ENCODE measurements at regions not wholly inside any gene's neighbourhood (a gene's known extent, or its start where the extent isn't known, plus 50 kb on each side); places are given as distances from the start of the nearest gene placed in this dataset.

DNA sequence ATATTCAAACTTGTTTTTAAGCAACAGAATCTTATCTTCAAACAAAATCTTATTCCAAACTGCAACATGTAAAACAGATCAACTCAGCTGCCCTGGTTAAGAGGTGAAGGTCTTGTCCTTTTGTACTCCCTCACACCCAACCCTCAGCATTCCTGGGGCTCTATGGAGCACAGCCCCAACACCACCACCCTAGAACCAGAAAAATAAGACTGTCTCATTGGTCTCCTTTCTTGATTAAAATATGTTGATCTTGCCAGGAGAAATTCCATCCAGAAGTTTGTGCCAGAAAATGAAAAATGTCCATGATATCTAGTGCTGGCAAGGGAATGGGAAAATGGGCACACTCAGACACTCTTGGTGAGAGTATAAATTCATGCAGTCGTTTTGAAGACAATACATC is 62.1 kb upstream of the TMEM17 start:
- TF ChIP-seq CEBPB (IDR thresholded peaks at IDR 0.05) (no peak), EGR1 (IDR thresholded peaks at IDR 0.05) (no peak), ZBTB7A (IDR thresholded peaks at IDR 0.05; ENCODE audit: low read depth) (no peak), FOXM1 (IDR thresholded peaks at IDR 0.05; ENCODE audit: borderline replicate concordance, low read depth) (no peak), NFIC (IDR thresholded peaks at IDR 0.05) (no peak), TEAD4 (IDR thresholded peaks at IDR 0.05) (no peak), RAD21 (IDR thresholded peaks at IDR 0.05; ENCODE audit: low read depth) (no peak), TAF1 (IDR thresholded peaks at IDR 0.05; ENCODE audit: low read depth) (no peak), YY1 (IDR thresholded peaks at IDR 0.05; ENCODE audit: low read depth) (no peak), TCF12 (IDR thresholded peaks at IDR 0.05; ENCODE audit: low read depth) (no peak), EP300 (IDR thresholded peaks at IDR 0.05; ENCODE audit: borderline replicate concordance) (no peak), CREB1 (IDR thresholded peaks at IDR 0.05; ENCODE audit: low read depth) (no peak)
- TF ChIP-seq, protein P1, sequence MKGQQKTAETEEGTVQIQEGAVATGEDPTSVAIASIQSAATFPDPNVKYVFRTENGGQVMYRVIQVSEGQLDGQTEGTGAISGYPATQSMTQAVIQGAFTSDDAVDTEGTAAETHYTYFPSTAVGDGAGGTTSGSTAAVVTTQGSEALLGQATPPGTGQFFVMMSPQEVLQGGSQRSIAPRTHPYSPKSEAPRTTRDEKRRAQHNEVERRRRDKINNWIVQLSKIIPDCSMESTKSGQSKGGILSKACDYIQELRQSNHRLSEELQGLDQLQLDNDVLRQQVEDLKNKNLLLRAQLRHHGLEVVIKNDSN (IDR thresholded peaks at IDR 0.05), result no peak
- TF ChIP-seq, protein P2, sequence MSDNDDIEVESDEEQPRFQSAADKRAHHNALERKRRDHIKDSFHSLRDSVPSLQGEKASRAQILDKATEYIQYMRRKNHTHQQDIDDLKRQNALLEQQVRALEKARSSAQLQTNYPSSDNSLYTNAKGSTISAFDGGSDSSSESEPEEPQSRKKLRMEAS (IDR thresholded peaks at IDR 0.05), result no peak
- TF ChIP-seq, protein P3, sequence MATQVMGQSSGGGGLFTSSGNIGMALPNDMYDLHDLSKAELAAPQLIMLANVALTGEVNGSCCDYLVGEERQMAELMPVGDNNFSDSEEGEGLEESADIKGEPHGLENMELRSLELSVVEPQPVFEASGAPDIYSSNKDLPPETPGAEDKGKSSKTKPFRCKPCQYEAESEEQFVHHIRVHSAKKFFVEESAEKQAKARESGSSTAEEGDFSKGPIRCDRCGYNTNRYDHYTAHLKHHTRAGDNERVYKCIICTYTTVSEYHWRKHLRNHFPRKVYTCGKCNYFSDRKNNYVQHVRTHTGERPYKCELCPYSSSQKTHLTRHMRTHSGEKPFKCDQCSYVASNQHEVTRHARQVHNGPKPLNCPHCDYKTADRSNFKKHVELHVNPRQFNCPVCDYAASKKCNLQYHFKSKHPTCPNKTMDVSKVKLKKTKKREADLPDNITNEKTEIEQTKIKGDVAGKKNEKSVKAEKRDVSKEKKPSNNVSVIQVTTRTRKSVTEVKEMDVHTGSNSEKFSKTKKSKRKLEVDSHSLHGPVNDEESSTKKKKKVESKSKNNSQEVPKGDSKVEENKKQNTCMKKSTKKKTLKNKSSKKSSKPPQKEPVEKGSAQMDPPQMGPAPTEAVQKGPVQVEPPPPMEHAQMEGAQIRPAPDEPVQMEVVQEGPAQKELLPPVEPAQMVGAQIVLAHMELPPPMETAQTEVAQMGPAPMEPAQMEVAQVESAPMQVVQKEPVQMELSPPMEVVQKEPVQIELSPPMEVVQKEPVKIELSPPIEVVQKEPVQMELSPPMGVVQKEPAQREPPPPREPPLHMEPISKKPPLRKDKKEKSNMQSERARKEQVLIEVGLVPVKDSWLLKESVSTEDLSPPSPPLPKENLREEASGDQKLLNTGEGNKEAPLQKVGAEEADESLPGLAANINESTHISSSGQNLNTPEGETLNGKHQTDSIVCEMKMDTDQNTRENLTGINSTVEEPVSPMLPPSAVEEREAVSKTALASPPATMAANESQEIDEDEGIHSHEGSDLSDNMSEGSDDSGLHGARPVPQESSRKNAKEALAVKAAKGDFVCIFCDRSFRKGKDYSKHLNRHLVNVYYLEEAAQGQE (IDR thresholded peaks at IDR 0.05; ENCODE audit: low read depth), result no peak

DNA sequence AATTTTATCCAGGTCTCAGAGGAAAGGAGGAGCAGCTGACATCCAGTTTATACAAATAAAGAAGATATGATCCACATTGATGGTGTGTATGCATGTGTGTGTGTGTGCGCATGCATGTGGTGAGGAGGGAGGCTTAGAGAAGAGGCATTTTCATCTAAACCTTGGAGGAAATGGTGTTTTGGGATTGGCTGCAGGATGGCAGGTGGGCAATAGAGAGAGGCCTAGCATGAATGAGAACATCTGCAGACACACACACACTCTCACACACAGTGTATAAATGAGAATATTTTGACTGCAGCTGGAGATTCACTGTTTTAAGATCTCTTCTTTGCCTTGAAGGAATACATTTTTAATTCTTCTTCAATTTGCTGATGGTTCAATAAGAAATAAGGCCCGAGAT is 61.7 kb upstream of the TMEM17 start:
- TF ChIP-seq, protein P3 (IDR thresholded peaks at IDR 0.05; ENCODE audit: low read depth), result no peak
- TF ChIP-seq EGR1 (IDR thresholded peaks at IDR 0.05), result no peak
- TF ChIP-seq EP300 (IDR thresholded peaks at IDR 0.05; ENCODE audit: borderline replicate concordance), result no peak
- TF ChIP-seq TCF12 (IDR thresholded peaks at IDR 0.05; ENCODE audit: low read depth), result no peak
- TF ChIP-seq TEAD4 (IDR thresholded peaks at IDR 0.05), result no peak
- no peak for TF ChIP-seq TAF1 (IDR thresholded peaks at IDR 0.05; ENCODE audit: low read depth)
- TF ChIP-seq CREB1 (IDR thresholded peaks at IDR 0.05; ENCODE audit: low read depth), result no peak
- TF ChIP-seq, protein P2 (IDR thresholded peaks at IDR 0.05), result no peak
- TF ChIP-seq YY1 (IDR thresholded peaks at IDR 0.05; ENCODE audit: low read depth), result no peak
- no peak for TF ChIP-seq FOXM1 (IDR thresholded peaks at IDR 0.05; ENCODE audit: borderline replicate concordance, low read depth)
- TF ChIP-seq ZBTB7A (IDR thresholded peaks at IDR 0.05; ENCODE audit: low read depth), result no peak
- no peak for TF ChIP-seq CEBPB (IDR thresholded peaks at IDR 0.05)
- no peak for TF ChIP-seq RAD21 (IDR thresholded peaks at IDR 0.05; ENCODE audit: low read depth)
- TF ChIP-seq, protein P1 (IDR thresholded peaks at IDR 0.05), result no peak
- no peak for TF ChIP-seq NFIC (IDR thresholded peaks at IDR 0.05)

DNA sequence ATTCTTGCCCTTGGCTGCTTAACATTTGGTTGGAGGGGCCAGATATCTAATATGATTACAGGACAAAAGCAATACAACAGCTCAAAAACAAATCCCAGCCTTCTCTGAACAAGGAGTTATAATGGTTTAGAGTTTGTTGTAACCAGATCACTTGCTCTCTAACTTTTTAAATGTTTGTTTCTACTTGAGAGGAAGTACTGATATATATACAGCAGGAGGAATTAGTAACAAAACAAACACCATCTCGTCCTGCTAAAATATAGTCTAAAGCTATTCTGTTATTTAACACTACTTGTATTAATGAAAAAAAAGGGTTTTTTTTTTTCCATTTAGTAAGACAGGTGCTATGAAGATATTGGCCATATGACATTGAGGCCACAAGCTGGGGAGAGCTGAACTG is 60.9 kb upstream of the TMEM17 start:
- TF ChIP-seq FOXM1 (IDR thresholded peaks at IDR 0.05; ENCODE audit: borderline replicate concordance, low read depth), result no peak
- TF ChIP-seq CEBPB (IDR thresholded peaks at IDR 0.05), result no peak
- TF ChIP-seq CREB1 (IDR thresholded peaks at IDR 0.05; ENCODE audit: low read depth), result no peak
- no peak for TF ChIP-seq NFIC (IDR thresholded peaks at IDR 0.05)
- TF ChIP-seq, protein P1 (IDR thresholded peaks at IDR 0.05), result no peak
- TF ChIP-seq, protein P3 (IDR thresholded peaks at IDR 0.05; ENCODE audit: low read depth), result no peak
- no peak for TF ChIP-seq RAD21 (IDR thresholded peaks at IDR 0.05; ENCODE audit: low read depth)
- no peak for TF ChIP-seq EP300 (IDR thresholded peaks at IDR 0.05; ENCODE audit: borderline replicate concordance)
- no peak for TF ChIP-seq EGR1 (IDR thresholded peaks at IDR 0.05)

DNA sequence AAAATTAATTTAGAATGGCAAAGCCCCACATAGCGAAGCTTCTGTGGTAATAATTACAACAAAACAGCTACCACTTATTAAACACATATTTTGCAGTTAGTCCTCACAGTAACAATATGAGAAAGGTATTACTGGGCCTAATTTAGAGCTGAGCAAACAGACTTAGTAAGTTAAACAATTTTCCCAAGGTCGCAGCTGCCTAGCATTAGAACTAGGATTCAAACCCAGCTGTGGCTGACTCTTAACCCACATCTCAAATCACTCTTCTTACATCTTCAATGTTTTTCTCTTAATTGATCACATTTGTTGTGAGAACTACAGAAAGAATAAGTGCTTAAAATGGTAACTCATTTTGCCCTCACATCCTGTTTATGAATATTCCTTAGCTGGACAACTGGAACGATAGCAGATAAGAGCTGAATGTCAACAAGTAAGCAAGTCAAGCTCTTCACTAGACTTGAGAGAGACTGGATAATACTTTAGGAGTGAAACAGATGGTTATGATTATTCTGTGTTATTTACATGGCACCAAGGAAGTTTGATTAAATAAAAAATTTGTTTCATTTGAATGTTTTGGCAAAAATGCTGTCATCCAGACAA is 59.4 kb upstream of the TMEM17 start:
- TF ChIP-seq CEBPB (IDR thresholded peaks at IDR 0.05) (no peak), CREB1 (IDR thresholded peaks at IDR 0.05; ENCODE audit: low read depth) (no peak), YY1 (IDR thresholded peaks at IDR 0.05; ENCODE audit: low read depth) (no peak), TCF12 (IDR thresholded peaks at IDR 0.05; ENCODE audit: low read depth) (no peak), FOXM1 (IDR thresholded peaks at IDR 0.05; ENCODE audit: borderline replicate concordance, low read depth) (no peak), ZBTB7A (IDR thresholded peaks at IDR 0.05; ENCODE audit: low read depth) (no peak), RAD21 (IDR thresholded peaks at IDR 0.05; ENCODE audit: low read depth) (no peak), TAF1 (IDR thresholded peaks at IDR 0.05; ENCODE audit: low read depth) (no peak), TEAD4 (IDR thresholded peaks at IDR 0.05) (no peak), EGR1 (IDR thresholded peaks at IDR 0.05) (no peak), NFIC (IDR thresholded peaks at IDR 0.05) (no peak), EP300 (IDR thresholded peaks at IDR 0.05; ENCODE audit: borderline replicate concordance) (no peak)
- TF ChIP-seq, protein P2 (IDR thresholded peaks at IDR 0.05), result no peak
- TF ChIP-seq, protein P1 (IDR thresholded peaks at IDR 0.05), result no peak
- TF ChIP-seq, protein P3 (IDR thresholded peaks at IDR 0.05; ENCODE audit: low read depth), result no peak

Measured in Ishikawa (cell line).